ENCODE measurements at regions not wholly inside any gene's neighbourhood (a gene's known extent, or its start where the extent isn't known, plus 50 kb on each side); places are given as distances from the start of the nearest gene placed in this dataset.
"Not testable (repeated sequence)": the region's sequence is repeated elsewhere in the genome, so short reads cannot be mapped to it uniquely, and the experiment has no call there.

GRCh38 chr14:76303188-76303587 lies 72.7 kb upstream of the ESRRB start:
- TF ChIP-seq, protein P1, sequence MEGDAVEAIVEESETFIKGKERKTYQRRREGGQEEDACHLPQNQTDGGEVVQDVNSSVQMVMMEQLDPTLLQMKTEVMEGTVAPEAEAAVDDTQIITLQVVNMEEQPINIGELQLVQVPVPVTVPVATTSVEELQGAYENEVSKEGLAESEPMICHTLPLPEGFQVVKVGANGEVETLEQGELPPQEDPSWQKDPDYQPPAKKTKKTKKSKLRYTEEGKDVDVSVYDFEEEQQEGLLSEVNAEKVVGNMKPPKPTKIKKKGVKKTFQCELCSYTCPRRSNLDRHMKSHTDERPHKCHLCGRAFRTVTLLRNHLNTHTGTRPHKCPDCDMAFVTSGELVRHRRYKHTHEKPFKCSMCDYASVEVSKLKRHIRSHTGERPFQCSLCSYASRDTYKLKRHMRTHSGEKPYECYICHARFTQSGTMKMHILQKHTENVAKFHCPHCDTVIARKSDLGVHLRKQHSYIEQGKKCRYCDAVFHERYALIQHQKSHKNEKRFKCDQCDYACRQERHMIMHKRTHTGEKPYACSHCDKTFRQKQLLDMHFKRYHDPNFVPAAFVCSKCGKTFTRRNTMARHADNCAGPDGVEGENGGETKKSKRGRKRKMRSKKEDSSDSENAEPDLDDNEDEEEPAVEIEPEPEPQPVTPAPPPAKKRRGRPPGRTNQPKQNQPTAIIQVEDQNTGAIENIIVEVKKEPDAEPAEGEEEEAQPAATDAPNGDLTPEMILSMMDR (IDR thresholded peaks at IDR 0.05; ENCODE audit: low read depth, low read length), result not testable (repeated sequence)
- not testable (repeated sequence) for TF ChIP-seq POLR2A (IDR thresholded peaks at IDR 0.05; ENCODE audit: extremely low read depth, insufficient read length)
